ENCODE measurements at regions not wholly inside any gene's neighbourhood (a gene's known extent, or its start where the extent isn't known, plus 50 kb on each side); places are given as distances from the start of the nearest gene placed in this dataset.
"Not testable (repeated sequence)": the region's sequence is repeated elsewhere in the genome, so short reads cannot be mapped to it uniquely, and the experiment has no call there.

GRCh38 chr9:40192162-40192561, 836.7 kb downstream of the SPATA31A1 start:
- H3K4ac ChIP-seq (ENCODE audit: low read depth, low read length); H3K14ac ChIP-seq (ENCODE audit: insufficient read depth, low read length); DNase-seq; H3K9me3 ChIP-seq (ENCODE audit: control insufficient read depth, low read depth, low read length); H2BK5ac ChIP-seq (ENCODE audit: insufficient read length, low read length); H3K4me1 Mint-ChIP-seq; H3K23ac ChIP-seq (ENCODE audit: insufficient read length, low read depth, low read length); H3K79me1 ChIP-seq (ENCODE audit: insufficient read depth, low read depth, low read length, poor library complexity, severe bottlenecking); H2AFZ ChIP-seq (ENCODE audit: low read length); H2BK15ac ChIP-seq (ENCODE audit: low read depth, low read length); H2BK12ac ChIP-seq (ENCODE audit: insufficient read length, low read depth, low read length); H3T11ph ChIP-seq (ENCODE audit: low read length); H4K91ac ChIP-seq (ENCODE audit: insufficient read length, low read depth, low read length); H3K27me3 ChIP-seq (ENCODE audit: insufficient read depth, low read length); H2AK5ac ChIP-seq (ENCODE audit: insufficient read length, low read length); H3K4me2 ChIP-seq (ENCODE audit: insufficient read depth, insufficient read length, low read length); H2BK120ac ChIP-seq (ENCODE audit: low read depth, low read length, poor library complexity, severe bottlenecking); H3K9ac ChIP-seq (ENCODE audit: extremely low read depth, insufficient read length, low read length); H3K36me3 Mint-ChIP-seq (ENCODE audit: insufficient read depth in 1 of 3, low read depth in 3 of 3); H3K27ac Mint-ChIP-seq; H3K4me1 ChIP-seq (ENCODE audit: insufficient read depth, low read length); H3K18ac ChIP-seq (ENCODE audit: insufficient read length, low read depth, low read length); H4K8ac ChIP-seq (replicated peaks; ENCODE audit: insufficient read length, low read depth, low read length); H3K23me2 ChIP-seq (ENCODE audit: insufficient read length, low read depth, low read length, poor library complexity, severe bottlenecking); H3K56ac ChIP-seq (ENCODE audit: insufficient read length, low read depth, low read length); H3K4me3 Mint-ChIP-seq; H4K20me1 ChIP-seq (ENCODE audit: control insufficient read depth, insufficient read depth, insufficient read length); H3K27ac ChIP-seq (ENCODE audit: insufficient read length, low read depth, low read length); H4K5ac ChIP-seq (ENCODE audit: insufficient read length, low read depth, low read length); H3K79me2 ChIP-seq (ENCODE audit: insufficient read depth, low read length); H2BK20ac ChIP-seq (ENCODE audit: low read depth, low read length, poor library complexity, severe bottlenecking): not testable (repeated sequence)
- Mint-ChIP-seq H3K9me3 (peaks cover 8 to 13% of the 10 kb centered on the region in 2 experiments; a peak in 4 of 5 replicates), H3K27me3 (ENCODE audit: low read depth) (peaks cover 34% of the 10 kb centered on the region)
- no CpG with 5 or more reads among the region's 2 CpGs for WGBS (ENCODE audit: extremely low coverage, insufficient read length, low lambda C conversion rate)

- not testable (repeated sequence) for H3K79me1 ChIP-seq (ENCODE audit: insufficient read depth, low read depth, low read length, poor library complexity, severe bottlenecking); H3K4me3 Mint-ChIP-seq; H3K9me3 ChIP-seq (ENCODE audit: control insufficient read depth, low read depth, low read length); H3K4me1 ChIP-seq (ENCODE audit: insufficient read depth, low read length); H3K27ac ChIP-seq (ENCODE audit: insufficient read length, low read depth, low read length); H3K23ac ChIP-seq (ENCODE audit: insufficient read length, low read depth, low read length); H3K56ac ChIP-seq (ENCODE audit: insufficient read length, low read depth, low read length); H3K4me1 Mint-ChIP-seq; H3K14ac ChIP-seq (ENCODE audit: insufficient read depth, low read length); H2BK5ac ChIP-seq (ENCODE audit: insufficient read length, low read length); H2BK120ac ChIP-seq (ENCODE audit: low read depth, low read length, poor library complexity, severe bottlenecking); H3K23me2 ChIP-seq (ENCODE audit: insufficient read length, low read depth, low read length, poor library complexity, severe bottlenecking); H3K4me2 ChIP-seq (ENCODE audit: insufficient read depth, insufficient read length, low read length); H3T11ph ChIP-seq (ENCODE audit: low read length); H4K91ac ChIP-seq (ENCODE audit: insufficient read length, low read depth, low read length); H4K8ac ChIP-seq (replicated peaks; ENCODE audit: insufficient read length, low read depth, low read length); H4K5ac ChIP-seq (ENCODE audit: insufficient read length, low read depth, low read length); H3K18ac ChIP-seq (ENCODE audit: insufficient read length, low read depth, low read length); H2BK20ac ChIP-seq (ENCODE audit: low read depth, low read length, poor library complexity, severe bottlenecking); H3K36me3 Mint-ChIP-seq (ENCODE audit: insufficient read depth in 1 of 3, low read depth in 3 of 3); H2AK5ac ChIP-seq (ENCODE audit: insufficient read length, low read length); H3K27me3 ChIP-seq (ENCODE audit: insufficient read depth, low read length); H4K20me1 ChIP-seq (ENCODE audit: control insufficient read depth, insufficient read depth, insufficient read length); H2BK12ac ChIP-seq (ENCODE audit: insufficient read length, low read depth, low read length); H2AFZ ChIP-seq (ENCODE audit: low read length); H2BK15ac ChIP-seq (ENCODE audit: low read depth, low read length); H3K79me2 ChIP-seq (ENCODE audit: insufficient read depth, low read length); H3K4ac ChIP-seq (ENCODE audit: low read depth, low read length); DNase-seq; H3K9ac ChIP-seq (ENCODE audit: extremely low read depth, insufficient read length, low read length)
- H3K27me3 Mint-ChIP-seq (ENCODE audit: low read depth), result peaks cover 30% of the 10 kb centered on the region
- WGBS (ENCODE audit: extremely low coverage, insufficient read length, low lambda C conversion rate), result no CpG with 5 or more reads among the region's 15 CpGs
- peak overlapping the region in 1 of 3 experiments; percentile 35; a peak in 1 of 7 replicates for H3K27ac Mint-ChIP-seq
- H3K9me3 Mint-ChIP-seq, result peaks cover 8 to 11% of the 10 kb centered on the region in 2 experiments; a peak in 4 of 5 replicates
These were observed 840.8 kb downstream of the SPATA31A1 start for GRCh38 chr9:40196165-40196714.

Measured in H9 (cell line).